Endothelial cell of umbilical vein (primary cell): ENCODE measurements at regions not wholly inside any gene's neighbourhood (a gene's known extent, or its start where the extent isn't known, plus 50 kb on each side); places are given as distances from the start of the nearest gene placed in this dataset.

ENCODE experiments used
- EZH2 ChIP-seq: IDR thresholded peaks from 2 replicates; pipeline ENCODE4 v1.6.1; 2012; ENCODE audit warnings: borderline replicate concordance, low read depth, mild to moderate bottlenecking, moderate library complexity, low read length, inconsistent platforms; ENCODE audit not compliant: severe bottlenecking
- GATA2 ChIP-seq: IDR thresholded peaks from 2 replicates; pipeline ENCODE4 v1.7.0; 2011; ENCODE audit warnings: low read depth, mild to moderate bottlenecking, moderate library complexity, mixed read lengths, low read length; ENCODE audit not compliant: insufficient read length, insufficient read depth
- JUN ChIP-seq: IDR thresholded peaks from 2 replicates; pipeline ENCODE4 v1.6.1; 2011; ENCODE audit warnings: borderline replicate concordance, low read depth; ENCODE audit not compliant: insufficient read length, insufficient read depth
- POLR2A ChIP-seq: IDR thresholded peaks from 2 replicates; pipeline ENCODE4 v1.6.1; 2012; ENCODE audit warnings: low read depth, mild to moderate bottlenecking, control low read depth, low read length
- POLR2AphosphoS5 ChIP-seq: IDR thresholded peaks from 2 replicates; pipeline ENCODE4 v1.6.1; 2012; ENCODE audit warnings: low read depth, mild to moderate bottlenecking, control low read depth, low read length, moderate library complexity; ENCODE audit not compliant: insufficient read depth
- TF ChIP-seq, protein P1 (sequence below), 2 donors: IDR thresholded peaks; 1 replicate in 1 of 2; 2 replicates in 1 of 2; pipeline ENCODE4 v1.5.1; 2011; ENCODE audit warnings: low read length in 2 of 2, mild to moderate bottlenecking in 2 of 2, moderate library complexity in 2 of 2, control low read depth in 1 of 2, inconsistent platforms in 1 of 2, low read depth in 1 of 2; ENCODE audit not compliant: insufficient read depth in 1 of 2; ENCODE audit errors: extremely low read depth in 1 of 2

- TF ChIP-seq POLR2A: no peak
- TF ChIP-seq, protein P1, sequence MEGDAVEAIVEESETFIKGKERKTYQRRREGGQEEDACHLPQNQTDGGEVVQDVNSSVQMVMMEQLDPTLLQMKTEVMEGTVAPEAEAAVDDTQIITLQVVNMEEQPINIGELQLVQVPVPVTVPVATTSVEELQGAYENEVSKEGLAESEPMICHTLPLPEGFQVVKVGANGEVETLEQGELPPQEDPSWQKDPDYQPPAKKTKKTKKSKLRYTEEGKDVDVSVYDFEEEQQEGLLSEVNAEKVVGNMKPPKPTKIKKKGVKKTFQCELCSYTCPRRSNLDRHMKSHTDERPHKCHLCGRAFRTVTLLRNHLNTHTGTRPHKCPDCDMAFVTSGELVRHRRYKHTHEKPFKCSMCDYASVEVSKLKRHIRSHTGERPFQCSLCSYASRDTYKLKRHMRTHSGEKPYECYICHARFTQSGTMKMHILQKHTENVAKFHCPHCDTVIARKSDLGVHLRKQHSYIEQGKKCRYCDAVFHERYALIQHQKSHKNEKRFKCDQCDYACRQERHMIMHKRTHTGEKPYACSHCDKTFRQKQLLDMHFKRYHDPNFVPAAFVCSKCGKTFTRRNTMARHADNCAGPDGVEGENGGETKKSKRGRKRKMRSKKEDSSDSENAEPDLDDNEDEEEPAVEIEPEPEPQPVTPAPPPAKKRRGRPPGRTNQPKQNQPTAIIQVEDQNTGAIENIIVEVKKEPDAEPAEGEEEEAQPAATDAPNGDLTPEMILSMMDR (IDR thresholded peaks at IDR 0.05; ENCODE audit: extremely low read depth in 1 of 2, insufficient read depth in 1 of 2, low read depth in 1 of 2, low read length in 2 of 2): no peak
- TF ChIP-seq GATA2: no peak
- no peak for TF ChIP-seq EZH2
- no peak for TF ChIP-seq POLR2AphosphoS5
- no peak for TF ChIP-seq JUN
Observed at GRCh38 chr18:53819174-53819573, 405.3 kb downstream of the MBD2 start.
